HG02571 (cell line): ENCODE measurements at regions not wholly inside any gene's neighbourhood (a gene's known extent, or its start where the extent isn't known, plus 50 kb on each side); places are given as distances from the start of the nearest gene placed in this dataset.
"Not testable (repeated sequence)": the region's sequence is repeated elsewhere in the genome, so short reads cannot be mapped to it uniquely, and the experiment has no call there.

Experiments
- ATAC-seq: cut with Tn5 transposase; IDR thresholded peaks from one replicate; pipeline ENCODE4 v1.9.1; 2021; ENCODE audit warnings: mild to moderate bottlenecking, moderate library complexity; ENCODE audit not compliant: unreplicated experiment

- no peak for ATAC-seq
These were observed 50.8 kb upstream of the PRSS1 start for GRCh38 chr7:142698429-142698828.

- ATAC-seq, result no peak
These were observed 52.0 kb upstream of the PRSS1 start for GRCh38 chr7:142697270-142697669.

- no peak for ATAC-seq
These were observed 52.7 kb upstream of the PRSS1 start for GRCh38 chr7:142696456-142697179.

GRCh38 chr7:142693911-142694310 lies 55.4 kb upstream of the PRSS1 start:
- ATAC-seq, result no peak

GRCh38 chr7:142690554-142691182 lies 58.6 kb upstream of the PRSS1 start:
- no peak for ATAC-seq

- no peak for ATAC-seq
These were observed 59.7 kb upstream of the PRSS1 start for GRCh38 chr7:142689439-142690120.

GRCh38 chr7:142685877-142686508 lies 63.3 kb upstream of the PRSS1 start:
- ATAC-seq, result no peak

GRCh38 chr7:142681314-142682092 lies 67.8 kb upstream of the PRSS1 start:
- no peak for ATAC-seq

- no peak for ATAC-seq
These were observed 77.8 kb upstream of the PRSS1 start for GRCh38 chr7:142671506-142671905.

GRCh38 chr7:142670511-142670910 lies 78.8 kb upstream of the PRSS1 start:
- no peak for ATAC-seq

GRCh38 chr7:142669074-142669654 lies 80.1 kb upstream of the PRSS1 start:
- no peak for ATAC-seq

- no peak for ATAC-seq
These were observed 80.8 kb upstream of the PRSS1 start for GRCh38 chr7:142668495-142668894.

- ATAC-seq, result no peak
These were observed 91.9 kb upstream of the PRSS1 start for GRCh38 chr7:142657376-142657775.

GRCh38 chr7:142654398-142654797 lies 94.9 kb upstream of the PRSS1 start:
- ATAC-seq, result no peak

GRCh38 chr7:142647749-142648148 lies 101.5 kb upstream of the PRSS1 start:
- ATAC-seq, result no peak

GRCh38 chr7:142646386-142647140 lies 102.7 kb upstream of the PRSS1 start:
- ATAC-seq, result no peak

GRCh38 chr7:142645777-142646176 lies 103.5 kb upstream of the PRSS1 start:
- ATAC-seq, result no peak

GRCh38 chr7:142642316-142642715 lies 107.0 kb upstream of the PRSS1 start:
- no peak for ATAC-seq

GRCh38 chr7:142641252-142641651 lies 108.0 kb upstream of the PRSS1 start:
- not testable (repeated sequence) for ATAC-seq

- no peak for ATAC-seq
These were observed 110.7 kb upstream of the PRSS1 start for GRCh38 chr7:142638581-142638980.
